ENCODE measurements at regions not wholly inside any gene's neighbourhood (a gene's known extent, or its start where the extent isn't known, plus 50 kb on each side); places are given as distances from the start of the nearest gene placed in this dataset.
"Not testable (repeated sequence)": the region's sequence is repeated elsewhere in the genome, so short reads cannot be mapped to it uniquely, and the experiment has no call there.

GRCh38 chr21:39004634-39005501, 178.4 kb downstream of the PSMG1 start:
- H3K4me3 ChIP-seq (ENCODE audit: low read depth, low read length) = no peak overlapping the region
- TF ChIP-seq CTCF (IDR thresholded peaks at IDR 0.05; ENCODE audit: borderline replicate concordance, insufficient read depth, low read depth, low read length) = no peak

- H3K4me3 ChIP-seq (ENCODE audit: low read depth, low read length) = no peak overlapping the region
Measured at GRCh38 chr21:39003982-39004633, 179.1 kb downstream of the PSMG1 start.

GRCh38 chr21:39001341-39001740, 181.9 kb downstream of the PSMG1 start:
- no peak overlapping the region for H3K4me3 ChIP-seq (ENCODE audit: low read depth, low read length)
- no peak for TF ChIP-seq CTCF (IDR thresholded peaks at IDR 0.05; ENCODE audit: borderline replicate concordance, insufficient read depth, low read depth, low read length)

More at GRCh38 chr21:39003982-39004633, 179.1 kb downstream of the PSMG1 start:
- no peak for TF ChIP-seq CTCF (IDR thresholded peaks at IDR 0.05; ENCODE audit: borderline replicate concordance, insufficient read depth, low read depth, low read length)

GRCh38 chr21:39000496-39000895, 182.8 kb downstream of the PSMG1 start:
- no peak for TF ChIP-seq CTCF (IDR thresholded peaks at IDR 0.05; ENCODE audit: borderline replicate concordance, insufficient read depth, low read depth, low read length)
- H3K4me3 ChIP-seq (ENCODE audit: low read depth, low read length) = no peak overlapping the region

GRCh38 chr21:38999161-38999560, 184.1 kb downstream of the PSMG1 start:
- no peak overlapping the region for H3K4me3 ChIP-seq (ENCODE audit: low read depth, low read length)
- TF ChIP-seq CTCF (IDR thresholded peaks at IDR 0.05; ENCODE audit: borderline replicate concordance, insufficient read depth, low read depth, low read length) = no peak

- H3K4me3 ChIP-seq (ENCODE audit: low read depth, low read length) = not testable (repeated sequence)
Measured at GRCh38 chr21:38998281-38998680, 185.0 kb downstream of the PSMG1 start.

GRCh38 chr21:38997843-38998175, 185.4 kb downstream of the PSMG1 start:
- not testable (repeated sequence) for H3K4me3 ChIP-seq (ENCODE audit: low read depth, low read length)

Data from GM12875 (cell line).